ENCODE measurements at regions not wholly inside any gene's neighbourhood (a gene's known extent, or its start where the extent isn't known, plus 50 kb on each side); places are given as distances from the start of the nearest gene placed in this dataset.

- TF ChIP-seq EZH2 (IDR thresholded peaks at IDR 0.05; ENCODE audit: borderline replicate concordance, insufficient read depth, low read depth, low read length, poor library complexity, severe bottlenecking): no peak
- TF ChIP-seq, protein P1, sequence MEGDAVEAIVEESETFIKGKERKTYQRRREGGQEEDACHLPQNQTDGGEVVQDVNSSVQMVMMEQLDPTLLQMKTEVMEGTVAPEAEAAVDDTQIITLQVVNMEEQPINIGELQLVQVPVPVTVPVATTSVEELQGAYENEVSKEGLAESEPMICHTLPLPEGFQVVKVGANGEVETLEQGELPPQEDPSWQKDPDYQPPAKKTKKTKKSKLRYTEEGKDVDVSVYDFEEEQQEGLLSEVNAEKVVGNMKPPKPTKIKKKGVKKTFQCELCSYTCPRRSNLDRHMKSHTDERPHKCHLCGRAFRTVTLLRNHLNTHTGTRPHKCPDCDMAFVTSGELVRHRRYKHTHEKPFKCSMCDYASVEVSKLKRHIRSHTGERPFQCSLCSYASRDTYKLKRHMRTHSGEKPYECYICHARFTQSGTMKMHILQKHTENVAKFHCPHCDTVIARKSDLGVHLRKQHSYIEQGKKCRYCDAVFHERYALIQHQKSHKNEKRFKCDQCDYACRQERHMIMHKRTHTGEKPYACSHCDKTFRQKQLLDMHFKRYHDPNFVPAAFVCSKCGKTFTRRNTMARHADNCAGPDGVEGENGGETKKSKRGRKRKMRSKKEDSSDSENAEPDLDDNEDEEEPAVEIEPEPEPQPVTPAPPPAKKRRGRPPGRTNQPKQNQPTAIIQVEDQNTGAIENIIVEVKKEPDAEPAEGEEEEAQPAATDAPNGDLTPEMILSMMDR (IDR thresholded peaks at IDR 0.05): no peak
Observed at GRCh38 chr9:109996936-109997580, 210.9 kb downstream of the C9orf152 start.

Measured in B cell (primary cell).